ENCODE measurements at regions not wholly inside any gene's neighbourhood (a gene's known extent, or its start where the extent isn't known, plus 50 kb on each side); places are given as distances from the start of the nearest gene placed in this dataset.

DNA sequence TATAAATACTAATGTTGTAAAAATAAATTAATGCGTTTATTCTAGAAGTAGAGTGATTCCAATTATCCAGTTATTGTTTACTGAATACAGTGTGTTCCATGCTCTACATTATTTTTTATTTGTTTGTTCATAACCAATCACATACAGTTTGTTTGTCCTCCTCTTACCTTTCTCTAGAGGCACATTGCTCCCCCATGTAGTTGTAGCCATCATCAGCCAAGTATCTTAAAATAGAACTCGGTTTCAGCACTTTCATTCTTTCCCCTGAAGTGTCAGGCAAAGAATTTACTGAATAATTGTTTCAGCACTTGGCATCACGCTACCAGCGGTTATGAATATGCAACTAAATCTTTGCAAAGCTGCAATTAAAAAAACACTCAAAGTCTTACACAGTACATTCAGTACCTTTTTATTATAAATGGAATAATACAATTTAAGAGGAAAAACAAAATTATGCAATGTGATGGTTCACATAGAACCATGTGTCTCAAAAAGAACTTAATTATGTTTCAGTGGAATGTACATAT, 448.6 kb upstream of the ATP10A start:
- TF ChIP-seq, protein P1, sequence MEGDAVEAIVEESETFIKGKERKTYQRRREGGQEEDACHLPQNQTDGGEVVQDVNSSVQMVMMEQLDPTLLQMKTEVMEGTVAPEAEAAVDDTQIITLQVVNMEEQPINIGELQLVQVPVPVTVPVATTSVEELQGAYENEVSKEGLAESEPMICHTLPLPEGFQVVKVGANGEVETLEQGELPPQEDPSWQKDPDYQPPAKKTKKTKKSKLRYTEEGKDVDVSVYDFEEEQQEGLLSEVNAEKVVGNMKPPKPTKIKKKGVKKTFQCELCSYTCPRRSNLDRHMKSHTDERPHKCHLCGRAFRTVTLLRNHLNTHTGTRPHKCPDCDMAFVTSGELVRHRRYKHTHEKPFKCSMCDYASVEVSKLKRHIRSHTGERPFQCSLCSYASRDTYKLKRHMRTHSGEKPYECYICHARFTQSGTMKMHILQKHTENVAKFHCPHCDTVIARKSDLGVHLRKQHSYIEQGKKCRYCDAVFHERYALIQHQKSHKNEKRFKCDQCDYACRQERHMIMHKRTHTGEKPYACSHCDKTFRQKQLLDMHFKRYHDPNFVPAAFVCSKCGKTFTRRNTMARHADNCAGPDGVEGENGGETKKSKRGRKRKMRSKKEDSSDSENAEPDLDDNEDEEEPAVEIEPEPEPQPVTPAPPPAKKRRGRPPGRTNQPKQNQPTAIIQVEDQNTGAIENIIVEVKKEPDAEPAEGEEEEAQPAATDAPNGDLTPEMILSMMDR (IDR thresholded peaks at IDR 0.05; ENCODE audit: poor library complexity, severe bottlenecking): no peak
- TF ChIP-seq RAD21 (conservative IDR thresholded peaks at IDR 0.05) (no peak), EP300 (conservative IDR thresholded peaks at IDR 0.05; ENCODE audit: poor library complexity, severe bottlenecking) (no peak), EZH2 (IDR thresholded peaks at IDR 0.05; ENCODE audit: borderline replicate concordance, insufficient read depth, low read length, poor library complexity, severe bottlenecking) (no peak), TAF1 (IDR thresholded peaks at IDR 0.05; ENCODE audit: low read depth) (no peak), POLR2AphosphoS5 (IDR thresholded peaks at IDR 0.05) (no peak), MXI1 (conservative IDR thresholded peaks at IDR 0.05; ENCODE audit: poor library complexity, severe bottlenecking) (no peak)

Measured in neural cell (in vitro differentiated cells).